Mononuclear cell (primary cell): ENCODE measurements at regions not wholly inside any gene's neighbourhood (a gene's known extent, or its start where the extent isn't known, plus 50 kb on each side); places are given as distances from the start of the nearest gene placed in this dataset.

Experiments used
- H3K27me3 ChIP-seq: 2 replicates; pipeline ENCODE4 v1.6.0; 2011; ENCODE audit warnings: low read length, control low read depth; ENCODE audit not compliant: insufficient read depth
- H3K4me1 ChIP-seq: 2 replicates; pipeline ENCODE4 v1.5.1; 2011; ENCODE audit warnings: mild to moderate bottlenecking, low read length, control low read depth; ENCODE audit not compliant: insufficient read depth
- H3K4me3 ChIP-seq: 2 replicates; pipeline ENCODE4 v1.5.1; 2011; ENCODE audit warnings: mild to moderate bottlenecking, low read length, moderate library complexity
- H3K9me3 ChIP-seq: 2 replicates; pipeline ENCODE4 v1.5.1; 2011; ENCODE audit warnings: low read depth, mild to moderate bottlenecking, control low read depth, low read length

DNA sequence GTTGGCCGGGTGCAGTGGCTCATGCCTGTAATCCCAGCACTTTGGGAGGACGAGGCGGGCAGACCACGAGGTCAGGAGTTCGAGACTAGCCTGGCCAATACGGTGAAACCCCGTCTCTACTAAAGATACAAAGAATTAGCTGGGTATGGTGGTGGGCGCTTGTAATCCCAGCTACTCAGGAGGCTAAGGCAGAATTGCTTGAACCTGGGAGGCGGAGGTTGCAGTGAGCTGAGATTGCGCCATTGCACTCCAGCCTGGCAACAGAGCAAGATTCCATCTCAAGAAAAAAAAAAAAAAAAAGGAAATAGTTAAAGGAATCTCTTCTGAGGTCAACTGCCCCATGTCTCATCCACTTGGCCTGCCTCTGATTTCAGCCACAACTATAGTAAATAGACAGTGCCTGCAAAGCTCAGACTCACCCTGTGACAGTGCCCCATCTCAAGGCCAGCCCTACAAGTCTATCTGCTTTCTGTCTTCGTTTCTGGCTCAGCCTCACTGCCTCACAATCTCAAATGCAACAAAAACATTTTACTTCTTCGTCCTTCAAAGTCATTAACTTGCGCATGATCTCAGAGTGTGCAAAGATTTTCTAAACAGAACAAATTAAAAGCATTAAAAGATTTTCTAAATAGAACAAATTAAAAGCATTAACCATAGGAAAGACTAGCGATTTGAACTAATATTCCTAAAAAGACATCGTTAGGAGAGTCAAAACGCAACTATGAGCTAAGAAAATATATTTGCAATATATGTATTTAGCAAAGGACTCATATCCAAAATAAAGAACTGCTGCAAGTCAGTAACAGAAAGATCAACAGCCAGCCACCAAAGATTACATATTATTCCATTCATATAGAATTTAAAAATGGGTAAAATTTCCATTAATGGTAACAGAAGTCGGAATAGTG is 65.0 kb upstream of the PRDX6 start:
- Histone ChIP-seq H3K27me3 (no peaks in the 10 kb centered on the region), H3K9me3 (no peaks in the 10 kb centered on the region), H3K4me3 (no peak overlapping the region), H3K4me1 (peaks cover 69% of the 10 kb centered on the region)

DNA sequence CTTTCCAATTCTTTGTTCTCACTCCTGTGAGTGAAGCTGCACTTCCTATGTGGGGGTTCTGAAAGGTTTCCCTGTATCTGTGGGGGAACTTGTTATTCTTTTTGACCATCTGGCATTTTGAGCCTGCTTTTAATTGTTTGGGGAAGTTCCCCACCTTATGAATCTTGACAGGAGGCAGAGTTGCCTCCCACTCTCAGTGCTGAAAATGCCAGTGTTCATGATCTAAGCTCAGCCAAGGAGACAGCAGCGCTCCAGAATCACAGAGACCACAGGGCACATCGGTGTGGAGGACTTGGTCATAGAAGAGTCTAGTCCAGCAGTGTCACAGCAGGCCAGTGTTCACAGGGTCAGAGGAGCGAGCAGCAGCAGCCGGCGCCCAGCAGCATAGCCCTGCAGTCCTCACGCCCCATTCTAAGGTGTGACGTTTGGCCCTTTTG is 63.8 kb upstream of the PRDX6 start:
- Histone ChIP-seq H3K27me3 (no peaks in the 10 kb centered on the region), H3K9me3 (no peaks in the 10 kb centered on the region), H3K4me3 (no peak overlapping the region), H3K4me1 (peaks cover 72% of the 10 kb centered on the region)

- H3K27me3 ChIP-seq: no peaks in the 10 kb centered on the region
- no peak overlapping the region for H3K4me3 ChIP-seq
- H3K4me1 ChIP-seq: peaks cover 66% of the 10 kb centered on the region
- no peaks in the 10 kb centered on the region for H3K9me3 ChIP-seq
Observed at GRCh38 chr1:173414136-173414535, 63.0 kb upstream of the PRDX6 start.

GRCh38 chr1:173414539-173415226 is 62.5 kb upstream of the PRDX6 start:
- Histone ChIP-seq H3K9me3 (no peaks in the 10 kb centered on the region), H3K4me3 (no peak overlapping the region), H3K27me3 (no peaks in the 10 kb centered on the region), H3K4me1 (peaks cover 62% of the 10 kb centered on the region)

GRCh38 chr1:173415490-173415889 is 61.6 kb upstream of the PRDX6 start:
- peaks cover 59% of the 10 kb centered on the region for H3K4me1 ChIP-seq
- H3K4me3 ChIP-seq: no peak overlapping the region
- H3K27me3 ChIP-seq: no peaks in the 10 kb centered on the region
- H3K9me3 ChIP-seq: no peaks in the 10 kb centered on the region

GRCh38 chr1:173415905-173416450 is 61.2 kb upstream of the PRDX6 start:
- no peak overlapping the region for H3K4me3 ChIP-seq
- no peaks in the 10 kb centered on the region for H3K27me3 ChIP-seq
- no peaks in the 10 kb centered on the region for H3K9me3 ChIP-seq
- peaks cover 54% of the 10 kb centered on the region for H3K4me1 ChIP-seq

DNA sequence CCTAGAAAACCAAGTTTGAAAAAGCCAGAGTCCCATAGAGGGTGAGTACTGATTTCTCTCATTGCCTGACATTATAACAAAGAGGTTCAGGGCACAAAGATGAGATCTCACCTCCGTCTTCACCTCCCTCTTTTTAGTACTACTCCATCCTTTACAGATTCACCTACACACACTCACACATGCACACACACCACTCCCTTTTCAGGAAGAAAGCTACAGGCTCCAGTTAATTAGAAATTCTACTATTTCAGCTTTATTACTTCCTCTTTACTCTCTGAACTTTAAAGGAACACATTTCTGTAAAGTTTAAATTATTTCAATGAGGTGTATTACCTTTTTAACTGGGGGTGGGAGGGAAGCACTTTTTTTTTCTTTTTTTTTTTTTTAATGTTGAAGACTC is 59.6 kb upstream of the PRDX6 start:
- peaks cover 53% of the 10 kb centered on the region for H3K4me1 ChIP-seq
- H3K9me3 ChIP-seq: no peaks in the 10 kb centered on the region
- H3K4me3 ChIP-seq: no peak overlapping the region
- H3K27me3 ChIP-seq: no peaks in the 10 kb centered on the region

- Histone ChIP-seq H3K4me3 (no peak overlapping the region), H3K27me3 (no peaks in the 10 kb centered on the region), H3K9me3 (no peaks in the 10 kb centered on the region), H3K4me1 (peaks cover 50% of the 10 kb centered on the region)
Observed at GRCh38 chr1:173418107-173418985, 58.8 kb upstream of the PRDX6 start.

- no peak overlapping the region for H3K4me3 ChIP-seq
- no peaks in the 10 kb centered on the region for H3K27me3 ChIP-seq
- H3K4me1 ChIP-seq: peaks cover 33% of the 10 kb centered on the region
- H3K9me3 ChIP-seq: no peaks in the 10 kb centered on the region
Observed at GRCh38 chr1:173420330-173420806, 56.8 kb upstream of the PRDX6 start.

- Histone ChIP-seq H3K27me3 (no peaks in the 10 kb centered on the region), H3K4me1 (peaks cover 37% of the 10 kb centered on the region), H3K4me3 (no peak overlapping the region), H3K9me3 (no peaks in the 10 kb centered on the region)
Observed at GRCh38 chr1:173421286-173421685, 55.8 kb upstream of the PRDX6 start.

DNA sequence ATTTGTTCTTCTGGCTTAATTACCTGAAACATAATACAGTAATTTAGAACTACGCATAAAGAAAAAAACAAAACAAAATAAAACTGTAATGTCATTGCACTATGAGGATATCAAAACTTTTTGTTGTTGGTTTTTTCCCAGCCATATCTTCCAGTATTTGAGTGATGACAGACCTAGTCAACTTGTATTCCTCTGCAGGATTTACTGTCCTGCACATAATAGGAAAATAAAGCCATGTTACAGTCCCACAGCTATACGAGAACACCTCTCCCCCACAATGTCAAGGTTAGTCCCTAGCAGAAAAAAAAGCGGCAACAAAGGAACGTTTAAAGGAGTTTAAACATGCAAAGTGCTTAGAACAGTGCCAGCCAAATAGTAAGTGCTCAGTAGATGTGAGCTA is 55.3 kb upstream of the PRDX6 start:
- Histone ChIP-seq H3K4me1 (peaks cover 37% of the 10 kb centered on the region), H3K27me3 (no peaks in the 10 kb centered on the region), H3K4me3 (no peak overlapping the region), H3K9me3 (no peaks in the 10 kb centered on the region)

- H3K4me1 ChIP-seq: peaks cover 34% of the 10 kb centered on the region
- H3K9me3 ChIP-seq: no peaks in the 10 kb centered on the region
- no peaks in the 10 kb centered on the region for H3K27me3 ChIP-seq
- no peak overlapping the region for H3K4me3 ChIP-seq
Observed at GRCh38 chr1:173422456-173422976, 54.6 kb upstream of the PRDX6 start.

- no peak overlapping the region for H3K4me3 ChIP-seq
- no peaks in the 10 kb centered on the region for H3K27me3 ChIP-seq
- H3K4me1 ChIP-seq: peaks cover 26% of the 10 kb centered on the region
- no peaks in the 10 kb centered on the region for H3K9me3 ChIP-seq
Observed at GRCh38 chr1:173423291-173423690, 53.8 kb upstream of the PRDX6 start.

- no peak overlapping the region for H3K4me3 ChIP-seq
- peaks cover 26% of the 10 kb centered on the region for H3K4me1 ChIP-seq
Observed at GRCh38 chr1:173424143-173424542, 53.0 kb upstream of the PRDX6 start.

More at GRCh38 chr1:173424143-173424542, 53.0 kb upstream of the PRDX6 start:
- no peaks in the 10 kb centered on the region for H3K27me3 ChIP-seq
- no peaks in the 10 kb centered on the region for H3K9me3 ChIP-seq
